ENCODE measurements at regions not wholly inside any gene's neighbourhood (a gene's known extent, or its start where the extent isn't known, plus 50 kb on each side); places are given as distances from the start of the nearest gene placed in this dataset.

GRCh38 chr2:238716585-238716984 lies 131.3 kb upstream of the TWIST2 start:
- Histone ChIP-seq H3K9me3 (no peaks in the 10 kb centered on the region), H3K79me2 (ENCODE audit: insufficient read depth) (no peaks in the 10 kb centered on the region), H3K4me2 (no peak overlapping the region), H3K27ac (ENCODE audit: low read depth in 2 of 2, low read length in 1 of 2) (no peak overlapping the region), H3K9ac (no peak overlapping the region), H4K20me1 (ENCODE audit: insufficient read depth) (no peaks in the 10 kb centered on the region), H3K9me2 (no peaks in the 10 kb centered on the region), H3K36me3 (replicated peaks in 1 of 2; ENCODE audit: control insufficient read depth in 1 of 2, insufficient read depth in 2 of 2, low read length in 1 of 2) (no peaks in the 10 kb centered on the region), H3K4me1 (ENCODE audit: control insufficient read depth in 1 of 2, insufficient read depth in 2 of 2, low read depth in 1 of 2, low read length in 1 of 2) (no peaks in the 10 kb centered on the region), H3K27me3 (ENCODE audit: insufficient read depth) (no peaks in the 10 kb centered on the region), H2AFZ (ENCODE audit: low read depth) (no peak overlapping the region), H3F3A (replicated peaks; ENCODE audit: insufficient read depth) (no peaks in the 10 kb centered on the region), H3K4me3 (ENCODE audit: low read depth in 2 of 2, low read length in 1 of 2) (no peak overlapping the region)
- POLR2A ChIA-PET, result no interaction called here
- CTCF ChIA-PET, result no interaction called here
- 94% methylated on average over 17 of the region's 17 CpGs for WGBS (ENCODE audit: low lambda C conversion rate)
- no peak for DNase-seq
- TF ChIP-seq TCF12 (IDR thresholded peaks at IDR 0.05), result no peak
- TF ChIP-seq TEAD4 (IDR thresholded peaks at IDR 0.05; ENCODE audit: borderline replicate concordance, insufficient read depth), result no peak
- TF ChIP-seq, protein P1, sequence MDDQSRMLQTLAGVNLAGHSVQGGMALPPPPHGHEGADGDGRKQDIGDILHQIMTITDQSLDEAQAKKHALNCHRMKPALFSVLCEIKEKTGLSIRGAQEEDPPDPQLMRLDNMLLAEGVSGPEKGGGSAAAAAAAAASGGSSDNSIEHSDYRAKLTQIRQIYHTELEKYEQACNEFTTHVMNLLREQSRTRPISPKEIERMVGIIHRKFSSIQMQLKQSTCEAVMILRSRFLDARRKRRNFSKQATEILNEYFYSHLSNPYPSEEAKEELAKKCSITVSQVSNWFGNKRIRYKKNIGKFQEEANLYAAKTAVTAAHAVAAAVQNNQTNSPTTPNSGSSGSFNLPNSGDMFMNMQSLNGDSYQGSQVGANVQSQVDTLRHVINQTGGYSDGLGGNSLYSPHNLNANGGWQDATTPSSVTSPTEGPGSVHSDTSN (IDR thresholded peaks at IDR 0.05), result no peak
- TF ChIP-seq EZH2phosphoT487 (IDR thresholded peaks at IDR 0.05; ENCODE audit: borderline replicate concordance, low read depth), result no peak
- no peak for TF ChIP-seq JUND (IDR thresholded peaks at IDR 0.05)
- no peak for TF ChIP-seq POLR2AphosphoS5 (IDR thresholded peaks at IDR 0.05; ENCODE audit: low read depth, low read length)
- TF ChIP-seq YY1 (IDR thresholded peaks at IDR 0.05; ENCODE audit: low read depth), result no peak
- TF ChIP-seq NRF1 (IDR thresholded peaks at IDR 0.05; ENCODE audit: low read depth, low read length), result no peak
- TF ChIP-seq MXI1 (IDR thresholded peaks at IDR 0.05; ENCODE audit: low read depth, low read length), result no peak
- TF ChIP-seq MEF2A (IDR thresholded peaks at IDR 0.05; ENCODE audit: borderline replicate concordance, low read depth), result no peak
- TF ChIP-seq TAF1 (IDR thresholded peaks at IDR 0.05; ENCODE audit: borderline replicate concordance, low read depth, low read length), result no peak
- no peak for TF ChIP-seq RCOR1 (IDR thresholded peaks at IDR 0.05; ENCODE audit: low read length)
- no peak for TF ChIP-seq GABPA (IDR thresholded peaks at IDR 0.05; ENCODE audit: low read depth)
- TF ChIP-seq, protein P2, sequence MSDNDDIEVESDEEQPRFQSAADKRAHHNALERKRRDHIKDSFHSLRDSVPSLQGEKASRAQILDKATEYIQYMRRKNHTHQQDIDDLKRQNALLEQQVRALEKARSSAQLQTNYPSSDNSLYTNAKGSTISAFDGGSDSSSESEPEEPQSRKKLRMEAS (IDR thresholded peaks at IDR 0.05; ENCODE audit: low read depth), result no peak

DNA sequence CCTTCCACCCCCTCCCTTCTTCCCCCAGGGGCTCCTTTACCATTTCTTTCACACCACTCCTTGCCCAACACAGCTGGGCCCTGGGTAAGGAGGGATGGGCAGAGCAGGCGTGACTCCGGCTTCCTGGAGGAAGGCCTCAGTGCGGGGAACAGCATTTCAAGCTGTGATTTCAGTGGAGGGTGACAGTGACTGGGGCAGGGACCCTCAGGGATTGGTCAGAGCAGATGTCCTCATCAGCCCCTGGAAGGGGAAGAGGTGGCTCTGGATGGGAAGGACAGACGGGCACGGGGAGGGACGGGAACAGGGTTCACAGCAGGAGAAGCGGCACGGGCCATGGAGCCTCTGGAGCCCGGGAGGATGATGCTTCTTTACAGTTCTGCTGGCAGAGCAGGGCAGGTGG lies 130.8 kb upstream of the TWIST2 start:
- Histone ChIP-seq H3K9me2 (no peaks in the 10 kb centered on the region), H3F3A (replicated peaks; ENCODE audit: insufficient read depth) (no peaks in the 10 kb centered on the region), H3K4me3 (ENCODE audit: low read depth in 2 of 2, low read length in 1 of 2) (no peak overlapping the region), H3K27me3 (ENCODE audit: insufficient read depth) (no peaks in the 10 kb centered on the region), H3K79me2 (ENCODE audit: insufficient read depth) (no peaks in the 10 kb centered on the region), H3K4me2 (no peak overlapping the region), H3K9ac (no peak overlapping the region), H4K20me1 (ENCODE audit: insufficient read depth) (no peaks in the 10 kb centered on the region), H2AFZ (ENCODE audit: low read depth) (no peak overlapping the region), H3K27ac (ENCODE audit: low read depth in 2 of 2, low read length in 1 of 2) (no peak overlapping the region), H3K9me3 (no peaks in the 10 kb centered on the region), H3K4me1 (ENCODE audit: control insufficient read depth in 1 of 2, insufficient read depth in 2 of 2, low read depth in 1 of 2, low read length in 1 of 2) (no peaks in the 10 kb centered on the region), H3K36me3 (replicated peaks in 1 of 2; ENCODE audit: control insufficient read depth in 1 of 2, insufficient read depth in 2 of 2, low read length in 1 of 2) (no peaks in the 10 kb centered on the region)
- DNase-seq, result no peak
- WGBS (ENCODE audit: low lambda C conversion rate), result 88% methylated on average over 9 of the region's 9 CpGs
- ChIA-PET CTCF (no interaction called here), POLR2A (no interaction called here)
- TF ChIP-seq TEAD4 (IDR thresholded peaks at IDR 0.05; ENCODE audit: borderline replicate concordance, insufficient read depth) (no peak), YY1 (IDR thresholded peaks at IDR 0.05; ENCODE audit: low read depth) (no peak), RAD21 (IDR thresholded peaks at IDR 0.05; ENCODE audit: low read length) (no peak), SMC3 (IDR thresholded peaks at IDR 0.05; ENCODE audit: low read depth, low read length) (no peak), MXI1 (IDR thresholded peaks at IDR 0.05; ENCODE audit: low read depth, low read length) (no peak), CHD2 (IDR thresholded peaks at IDR 0.05; ENCODE audit: low read length, partially characterized antibody) (no peak), CTCF (IDR thresholded peaks at IDR 0.05) (no peak), REST (IDR thresholded peaks at IDR 0.05; ENCODE audit: low read depth, low read length) (no peak), ELF1 (IDR thresholded peaks at IDR 0.05) (no peak)
- TF ChIP-seq, protein P3, sequence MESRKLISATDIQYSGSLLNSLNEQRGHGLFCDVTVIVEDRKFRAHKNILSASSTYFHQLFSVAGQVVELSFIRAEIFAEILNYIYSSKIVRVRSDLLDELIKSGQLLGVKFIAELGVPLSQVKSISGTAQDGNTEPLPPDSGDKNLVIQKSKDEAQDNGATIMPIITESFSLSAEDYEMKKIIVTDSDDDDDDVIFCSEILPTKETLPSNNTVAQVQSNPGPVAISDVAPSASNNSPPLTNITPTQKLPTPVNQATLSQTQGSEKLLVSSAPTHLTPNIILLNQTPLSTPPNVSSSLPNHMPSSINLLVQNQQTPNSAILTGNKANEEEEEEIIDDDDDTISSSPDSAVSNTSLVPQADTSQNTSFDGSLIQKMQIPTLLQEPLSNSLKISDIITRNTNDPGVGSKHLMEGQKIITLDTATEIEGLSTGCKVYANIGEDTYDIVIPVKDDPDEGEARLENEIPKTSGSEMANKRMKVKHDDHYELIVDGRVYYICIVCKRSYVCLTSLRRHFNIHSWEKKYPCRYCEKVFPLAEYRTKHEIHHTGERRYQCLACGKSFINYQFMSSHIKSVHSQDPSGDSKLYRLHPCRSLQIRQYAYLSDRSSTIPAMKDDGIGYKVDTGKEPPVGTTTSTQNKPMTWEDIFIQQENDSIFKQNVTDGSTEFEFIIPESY (IDR thresholded peaks at IDR 0.05; ENCODE audit: borderline replicate concordance, low read depth), result no peak

Measured in SK-N-SH (cell line).